ENCODE measurements at regions not wholly inside any gene's neighbourhood (a gene's known extent, or its start where the extent isn't known, plus 50 kb on each side); places are given as distances from the start of the nearest gene placed in this dataset.

DNA sequence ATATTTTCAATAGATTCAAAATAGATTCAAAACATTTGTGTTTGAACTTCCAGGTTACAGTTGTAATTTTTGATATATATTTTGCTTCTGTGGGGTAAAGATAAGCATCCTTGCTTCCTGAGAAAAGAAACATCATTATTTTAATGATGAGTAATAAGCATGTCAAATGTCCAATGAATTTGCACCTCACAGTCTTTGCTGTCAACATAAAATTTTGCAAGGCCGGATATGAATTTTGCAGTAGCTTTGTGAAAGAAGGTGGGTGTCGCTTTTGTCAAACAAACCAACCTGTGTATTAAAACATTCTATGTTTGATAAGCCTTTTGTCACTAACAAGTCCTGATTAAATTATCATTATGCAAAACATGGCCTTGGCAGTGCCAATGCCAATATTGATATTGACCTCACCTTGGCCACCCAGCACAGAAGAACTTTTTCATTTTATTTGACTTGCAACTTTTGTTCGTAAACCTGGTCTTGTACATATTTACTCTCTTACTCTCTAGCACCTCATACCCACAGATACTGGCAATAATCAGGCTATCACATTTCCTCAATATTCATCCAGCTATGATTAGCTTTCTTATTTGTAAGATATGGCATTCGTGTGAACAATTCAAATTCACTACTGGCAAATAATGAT, 645.0 kb upstream of the KLF4 start:
- Histone ChIP-seq H3F3A (ENCODE audit: control insufficient read depth, insufficient read depth) (no peaks in the 10 kb centered on the region), H3K27me3 (ENCODE audit: control insufficient read depth, low read length) (no peaks in the 10 kb centered on the region), H3K27ac (ENCODE audit: low read depth, low read length) (no peak overlapping the region), H3K4me2 (ENCODE audit: low read length) (no peak overlapping the region), H3K79me2 (ENCODE audit: control insufficient read depth, low read length) (no peaks in the 10 kb centered on the region), H3K9me3 (ENCODE audit: control insufficient read depth, insufficient read depth, low read length) (no peaks in the 10 kb centered on the region), H3K4me3 (ENCODE audit: low read length) (no peak overlapping the region), H4K20me1 (ENCODE audit: control insufficient read depth, insufficient read depth, low read depth, low read length) (no peaks in the 10 kb centered on the region), H3K36me3 (ENCODE audit: control insufficient read depth, low read length) (no peaks in the 10 kb centered on the region), H3K4me1 (ENCODE audit: control insufficient read depth, low read length) (no peaks in the 10 kb centered on the region), H3K9me2 (replicated peaks; ENCODE audit: control insufficient read depth, low read length) (no peaks in the 10 kb centered on the region)
- no peak for TF ChIP-seq EZH2phosphoT487 (IDR thresholded peaks at IDR 0.05; ENCODE audit: borderline replicate concordance, low read length)
- TF ChIP-seq, protein P1, sequence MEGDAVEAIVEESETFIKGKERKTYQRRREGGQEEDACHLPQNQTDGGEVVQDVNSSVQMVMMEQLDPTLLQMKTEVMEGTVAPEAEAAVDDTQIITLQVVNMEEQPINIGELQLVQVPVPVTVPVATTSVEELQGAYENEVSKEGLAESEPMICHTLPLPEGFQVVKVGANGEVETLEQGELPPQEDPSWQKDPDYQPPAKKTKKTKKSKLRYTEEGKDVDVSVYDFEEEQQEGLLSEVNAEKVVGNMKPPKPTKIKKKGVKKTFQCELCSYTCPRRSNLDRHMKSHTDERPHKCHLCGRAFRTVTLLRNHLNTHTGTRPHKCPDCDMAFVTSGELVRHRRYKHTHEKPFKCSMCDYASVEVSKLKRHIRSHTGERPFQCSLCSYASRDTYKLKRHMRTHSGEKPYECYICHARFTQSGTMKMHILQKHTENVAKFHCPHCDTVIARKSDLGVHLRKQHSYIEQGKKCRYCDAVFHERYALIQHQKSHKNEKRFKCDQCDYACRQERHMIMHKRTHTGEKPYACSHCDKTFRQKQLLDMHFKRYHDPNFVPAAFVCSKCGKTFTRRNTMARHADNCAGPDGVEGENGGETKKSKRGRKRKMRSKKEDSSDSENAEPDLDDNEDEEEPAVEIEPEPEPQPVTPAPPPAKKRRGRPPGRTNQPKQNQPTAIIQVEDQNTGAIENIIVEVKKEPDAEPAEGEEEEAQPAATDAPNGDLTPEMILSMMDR (IDR thresholded peaks at IDR 0.05; ENCODE audit: low read depth, low read length, poor library complexity, severe bottlenecking) = no peak

DNA sequence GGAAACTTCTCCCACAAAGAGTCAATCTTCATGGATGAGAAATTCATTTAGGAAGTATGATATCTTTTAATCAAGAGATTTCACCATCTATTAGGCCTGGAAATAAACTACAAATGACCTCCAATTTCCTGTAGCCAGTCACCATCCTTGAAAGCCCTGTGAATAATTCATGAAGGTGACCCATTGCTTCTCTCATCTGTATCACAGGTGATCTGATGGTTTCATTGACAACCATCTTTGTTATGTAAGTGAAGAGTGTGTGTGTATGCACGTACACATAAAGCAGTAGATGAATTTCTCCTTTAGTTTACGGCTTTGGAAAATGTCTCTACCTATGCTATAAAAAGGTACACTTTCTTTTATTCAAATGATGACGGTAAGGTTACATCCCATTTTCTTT, 644.1 kb upstream of the KLF4 start:
- no peaks in the 10 kb centered on the region for H3K4me1 ChIP-seq (ENCODE audit: control insufficient read depth, low read length)
- H3K27ac ChIP-seq (ENCODE audit: low read depth, low read length) = no peak overlapping the region
- no peak overlapping the region for H3K4me2 ChIP-seq (ENCODE audit: low read length)
- no peaks in the 10 kb centered on the region for H3K79me2 ChIP-seq (ENCODE audit: control insufficient read depth, low read length)
- H3F3A ChIP-seq (ENCODE audit: control insufficient read depth, insufficient read depth) = no peaks in the 10 kb centered on the region
- H3K4me3 ChIP-seq (ENCODE audit: low read length) = no peak overlapping the region
- H4K20me1 ChIP-seq (ENCODE audit: control insufficient read depth, insufficient read depth, low read depth, low read length) = no peaks in the 10 kb centered on the region
- no peaks in the 10 kb centered on the region for H3K9me2 ChIP-seq (replicated peaks; ENCODE audit: control insufficient read depth, low read length)
- no peaks in the 10 kb centered on the region for H3K36me3 ChIP-seq (ENCODE audit: control insufficient read depth, low read length)
- H3K9me3 ChIP-seq (ENCODE audit: control insufficient read depth, insufficient read depth, low read length) = no peaks in the 10 kb centered on the region
- TF ChIP-seq, protein P1 (IDR thresholded peaks at IDR 0.05; ENCODE audit: low read depth, low read length, poor library complexity, severe bottlenecking) = no peak
- TF ChIP-seq EZH2phosphoT487 (IDR thresholded peaks at IDR 0.05; ENCODE audit: borderline replicate concordance, low read length) = no peak
- no peaks in the 10 kb centered on the region for H3K27me3 ChIP-seq (ENCODE audit: control insufficient read depth, low read length)

DNA sequence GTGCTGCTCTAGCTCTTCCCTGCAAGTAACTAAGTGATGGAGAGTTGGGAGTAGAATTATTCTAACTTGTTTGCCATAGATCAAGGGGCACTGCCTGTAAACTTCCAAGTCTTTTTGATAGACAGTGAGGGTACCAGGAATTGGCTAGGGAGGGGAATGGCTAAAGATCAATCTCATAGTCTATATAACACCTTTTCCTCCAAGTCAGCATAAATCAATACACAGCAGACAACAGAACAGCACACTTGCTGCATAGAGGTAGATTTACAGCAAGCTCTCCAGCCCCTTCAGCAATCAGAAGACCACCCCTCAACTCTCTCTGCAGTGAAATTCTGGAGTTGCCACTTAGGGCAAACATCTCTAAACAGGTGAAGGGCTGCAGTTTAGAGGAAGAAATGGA, 643.5 kb upstream of the KLF4 start:
- no peak for TF ChIP-seq EZH2phosphoT487 (IDR thresholded peaks at IDR 0.05; ENCODE audit: borderline replicate concordance, low read length)
- TF ChIP-seq, protein P1 (IDR thresholded peaks at IDR 0.05; ENCODE audit: low read depth, low read length, poor library complexity, severe bottlenecking) = no peak
- Histone ChIP-seq H4K20me1 (ENCODE audit: control insufficient read depth, insufficient read depth, low read depth, low read length) (no peaks in the 10 kb centered on the region), H3K4me3 (ENCODE audit: low read length) (no peak overlapping the region), H3K4me1 (ENCODE audit: control insufficient read depth, low read length) (no peaks in the 10 kb centered on the region), H3K36me3 (ENCODE audit: control insufficient read depth, low read length) (no peaks in the 10 kb centered on the region), H3K27ac (ENCODE audit: low read depth, low read length) (no peak overlapping the region), H3K9me2 (replicated peaks; ENCODE audit: control insufficient read depth, low read length) (no peaks in the 10 kb centered on the region), H3K79me2 (ENCODE audit: control insufficient read depth, low read length) (no peaks in the 10 kb centered on the region), H3F3A (ENCODE audit: control insufficient read depth, insufficient read depth) (no peaks in the 10 kb centered on the region), H3K9me3 (ENCODE audit: control insufficient read depth, insufficient read depth, low read length) (no peaks in the 10 kb centered on the region), H3K4me2 (ENCODE audit: low read length) (no peak overlapping the region), H3K27me3 (ENCODE audit: control insufficient read depth, low read length) (no peaks in the 10 kb centered on the region)
